ENCODE measurements at regions not wholly inside any gene's neighbourhood (a gene's known extent, or its start where the extent isn't known, plus 50 kb on each side); places are given as distances from the start of the nearest gene placed in this dataset.
"Not testable (repeated sequence)": the region's sequence is repeated elsewhere in the genome, so short reads cannot be mapped to it uniquely, and the experiment has no call there.

GRCh38 chr1:45258059-45258650 lies 51.8 kb upstream of the ZSWIM5 start:
- H3K4me1 ChIP-seq (ENCODE audit: control insufficient read depth, insufficient read depth, low read length): no peaks in the 10 kb centered on the region
- no peak overlapping the region for H3K9ac ChIP-seq (ENCODE audit: low read depth, low read length)
- no peaks in the 10 kb centered on the region for H3K36me3 ChIP-seq (ENCODE audit: insufficient read depth, low read length)
- H3K9me3 ChIP-seq (replicated peaks; ENCODE audit: low read length): peaks cover 6% of the 10 kb centered on the region
- no peak overlapping the region for H3K4me2 ChIP-seq (ENCODE audit: low read length)
- H3K27me3 ChIP-seq (ENCODE audit: control insufficient read depth, insufficient read depth, low read length): no peaks in the 10 kb centered on the region
- H3K4me3 ChIP-seq (ENCODE audit: low read length): no peak overlapping the region

- no peak overlapping the region for H3K9ac ChIP-seq (ENCODE audit: low read depth, low read length)
- peaks cover 6% of the 10 kb centered on the region for H3K9me3 ChIP-seq (replicated peaks; ENCODE audit: low read length)
- no peak overlapping the region for H3K4me2 ChIP-seq (ENCODE audit: low read length)
- H3K4me1 ChIP-seq (ENCODE audit: control insufficient read depth, insufficient read depth, low read length): no peaks in the 10 kb centered on the region
- no peaks in the 10 kb centered on the region for H3K27me3 ChIP-seq (ENCODE audit: control insufficient read depth, insufficient read depth, low read length)
- H3K36me3 ChIP-seq (ENCODE audit: insufficient read depth, low read length): no peaks in the 10 kb centered on the region
- no peak overlapping the region for H3K4me3 ChIP-seq (ENCODE audit: low read length)
These were observed 52.6 kb upstream of the ZSWIM5 start for GRCh38 chr1:45259053-45259452.

DNA sequence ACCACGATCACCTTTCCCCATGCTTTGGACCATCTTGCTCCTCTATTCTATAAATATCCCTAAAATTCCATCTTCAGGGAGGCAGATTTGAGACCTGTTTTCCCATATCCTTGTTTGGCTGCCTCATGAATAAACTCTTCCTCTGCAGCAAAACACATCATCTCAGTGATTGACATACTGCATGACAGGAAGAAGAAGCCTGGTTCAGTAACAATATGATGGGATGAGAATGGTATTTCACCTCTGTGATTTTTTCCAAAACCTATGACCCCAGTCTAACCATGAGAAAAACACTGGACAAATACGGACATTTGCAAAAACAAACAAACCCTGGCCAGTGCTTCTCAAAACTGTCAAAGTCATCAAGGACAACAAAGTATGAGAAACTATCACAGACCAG lies 53.8 kb upstream of the ZSWIM5 start:
- H3K27me3 ChIP-seq (ENCODE audit: control insufficient read depth, insufficient read depth, low read length): no peaks in the 10 kb centered on the region
- no peak overlapping the region for H3K4me2 ChIP-seq (ENCODE audit: low read length)
- H3K4me1 ChIP-seq (ENCODE audit: control insufficient read depth, insufficient read depth, low read length): no peaks in the 10 kb centered on the region
- peaks cover 6% of the 10 kb centered on the region for H3K9me3 ChIP-seq (replicated peaks; ENCODE audit: low read length)
- no peaks in the 10 kb centered on the region for H3K36me3 ChIP-seq (ENCODE audit: insufficient read depth, low read length)
- no peak overlapping the region for H3K4me3 ChIP-seq (ENCODE audit: low read length)
- no peak overlapping the region for H3K9ac ChIP-seq (ENCODE audit: low read depth, low read length)

- no peaks in the 10 kb centered on the region for H3K36me3 ChIP-seq (ENCODE audit: insufficient read depth, low read length)
- no peaks in the 10 kb centered on the region for H3K27me3 ChIP-seq (ENCODE audit: control insufficient read depth, insufficient read depth, low read length)
- H3K9me3 ChIP-seq (replicated peaks; ENCODE audit: low read length): peaks cover 1% of the 10 kb centered on the region
- H3K4me1 ChIP-seq (ENCODE audit: control insufficient read depth, insufficient read depth, low read length): peaks cover 18% of the 10 kb centered on the region
- no peak overlapping the region for H3K4me3 ChIP-seq (ENCODE audit: low read length)
- H3K4me2 ChIP-seq (ENCODE audit: low read length): no peak overlapping the region
- no peak overlapping the region for H3K9ac ChIP-seq (ENCODE audit: low read depth, low read length)
These were observed 56.7 kb upstream of the ZSWIM5 start for GRCh38 chr1:45263132-45263531.

GRCh38 chr1:45265244-45265643 lies 58.8 kb upstream of the ZSWIM5 start:
- Histone ChIP-seq H3K9ac (ENCODE audit: low read depth, low read length) (no peak overlapping the region), H3K36me3 (ENCODE audit: insufficient read depth, low read length) (no peaks in the 10 kb centered on the region), H3K4me2 (ENCODE audit: low read length) (no peak overlapping the region), H3K4me1 (ENCODE audit: control insufficient read depth, insufficient read depth, low read length) (peaks cover 18% of the 10 kb centered on the region), H3K4me3 (ENCODE audit: low read length) (no peak overlapping the region), H3K27me3 (ENCODE audit: control insufficient read depth, insufficient read depth, low read length) (no peaks in the 10 kb centered on the region), H3K9me3 (replicated peaks; ENCODE audit: low read length) (no peaks in the 10 kb centered on the region)

DNA sequence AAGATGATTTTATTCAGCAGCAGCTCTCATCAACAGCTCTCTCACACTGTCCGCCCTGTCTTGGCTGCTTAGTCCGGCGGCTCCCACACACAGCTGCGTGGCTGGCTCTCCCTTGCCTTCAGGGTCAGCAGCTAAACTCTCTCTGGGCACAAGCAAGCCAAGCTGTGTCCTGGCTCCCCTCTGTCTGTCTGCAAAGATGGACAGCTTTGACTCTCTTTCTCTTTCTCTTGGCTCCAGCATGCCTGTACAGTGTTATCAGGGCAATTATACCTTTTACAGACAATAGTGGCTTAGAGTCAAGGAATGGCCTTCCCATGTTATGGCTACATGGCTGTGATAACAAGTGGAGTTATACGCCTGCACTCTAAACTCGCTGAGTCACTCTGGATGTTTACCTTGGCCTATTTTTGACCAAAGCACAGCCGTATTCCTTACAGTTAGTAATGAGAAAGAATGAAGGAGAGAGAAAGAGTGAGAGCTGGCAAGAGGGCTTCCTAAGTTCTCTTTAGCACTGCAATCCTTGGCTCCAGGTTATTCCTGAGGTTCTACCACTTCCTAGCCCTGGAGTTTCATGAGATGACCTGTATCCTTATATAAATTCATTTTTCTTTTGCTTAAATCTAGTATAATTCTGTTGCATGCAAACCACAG lies 59.9 kb upstream of the ZSWIM5 start:
- Histone ChIP-seq H3K9me3 (replicated peaks; ENCODE audit: low read length) (no peaks in the 10 kb centered on the region), H3K9ac (ENCODE audit: low read depth, low read length) (peak overlapping the region; percentile 58), H3K4me3 (ENCODE audit: low read length) (peak overlapping the region; percentile 29), H3K27me3 (ENCODE audit: control insufficient read depth, insufficient read depth, low read length) (no peaks in the 10 kb centered on the region), H3K4me2 (ENCODE audit: low read length) (peak overlapping the region; percentile 68), H3K36me3 (ENCODE audit: insufficient read depth, low read length) (no peaks in the 10 kb centered on the region), H3K4me1 (ENCODE audit: control insufficient read depth, insufficient read depth, low read length) (peaks cover 18% of the 10 kb centered on the region)

DNA sequence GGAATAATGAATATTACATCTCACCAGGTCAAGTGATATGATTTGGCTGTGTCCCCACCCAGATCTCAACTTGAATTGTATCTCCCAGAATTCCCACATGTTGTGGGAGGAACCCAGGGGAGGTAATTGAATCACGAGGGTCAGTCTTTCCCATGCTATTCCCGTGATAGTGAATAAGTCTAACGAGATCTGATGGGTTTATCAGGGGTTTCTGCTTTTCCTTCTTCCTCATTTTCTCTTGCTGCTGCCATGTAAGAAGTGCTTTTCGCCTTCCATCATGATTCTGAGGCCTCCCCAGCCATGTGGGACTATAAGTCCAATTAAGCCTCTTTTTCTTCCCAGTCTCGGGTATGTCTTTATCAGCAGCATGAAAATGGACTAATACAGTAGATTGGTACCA lies 58.4 kb upstream of the HPDL start:
- H3K9me3 ChIP-seq (replicated peaks; ENCODE audit: low read length); H3K9ac ChIP-seq (ENCODE audit: low read depth, low read length); H3K4me3 ChIP-seq (ENCODE audit: low read length); H3K27me3 ChIP-seq (ENCODE audit: control insufficient read depth, insufficient read depth, low read length); H3K4me2 ChIP-seq (ENCODE audit: low read length); H3K36me3 ChIP-seq (ENCODE audit: insufficient read depth, low read length): not testable (repeated sequence)
- H3K4me1 ChIP-seq (ENCODE audit: control insufficient read depth, insufficient read depth, low read length): peaks cover 25% of the 10 kb centered on the region

DNA sequence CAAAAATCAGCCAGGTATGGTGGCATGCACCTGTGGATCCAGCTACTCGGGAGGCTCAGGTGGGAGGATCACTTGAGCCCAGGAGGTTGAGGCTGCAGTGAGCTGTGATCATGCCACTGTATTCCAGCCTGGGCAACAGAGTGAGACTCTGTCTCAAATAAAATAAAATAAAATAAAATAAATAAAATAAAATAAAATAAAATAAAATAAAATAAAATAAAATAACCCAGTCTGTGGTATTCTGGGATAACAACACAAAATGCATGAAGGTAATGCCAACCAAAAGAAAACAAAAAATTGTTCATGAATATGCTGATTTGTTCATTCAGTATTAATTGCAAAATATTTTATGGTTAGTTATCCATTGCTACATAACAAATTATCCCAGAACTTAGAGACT lies 54.4 kb upstream of the HPDL start:
- not testable (repeated sequence) for H3K36me3 ChIP-seq (ENCODE audit: insufficient read depth, low read length); H3K27me3 ChIP-seq (ENCODE audit: control insufficient read depth, insufficient read depth, low read length); H3K9me3 ChIP-seq (replicated peaks; ENCODE audit: low read length); H3K4me3 ChIP-seq (ENCODE audit: low read length)
- Histone ChIP-seq H3K4me2 (ENCODE audit: low read length) (peak overlapping the region; percentile 4), H3K4me1 (ENCODE audit: control insufficient read depth, insufficient read depth, low read length) (peaks cover 12% of the 10 kb centered on the region), H3K9ac (ENCODE audit: low read depth, low read length) (peak overlapping the region; percentile 34)

DNA sequence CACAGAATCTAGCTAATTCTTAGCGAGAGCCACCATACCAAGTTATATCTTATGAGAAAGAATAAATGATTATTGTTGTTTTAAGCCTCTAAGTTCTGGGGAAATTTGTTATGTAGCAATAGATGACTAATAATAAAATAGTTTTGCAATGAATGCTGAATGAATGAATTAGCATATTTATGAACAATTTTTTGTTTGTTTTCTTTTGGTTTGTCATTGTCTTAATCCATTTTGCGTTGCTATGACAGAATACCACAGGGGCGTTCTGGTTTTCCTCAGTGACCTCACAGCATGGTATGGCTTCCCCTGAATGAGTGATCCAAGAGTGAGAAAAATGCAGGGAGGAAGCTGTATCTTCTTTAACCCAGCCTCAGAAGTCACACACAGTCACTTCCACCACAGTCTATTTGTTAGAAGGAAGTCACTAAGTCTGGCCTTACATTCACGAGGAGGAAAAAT lies 53.8 kb upstream of the HPDL start:
- H3K4me1 ChIP-seq (ENCODE audit: control insufficient read depth, insufficient read depth, low read length): peaks cover 10% of the 10 kb centered on the region
- H3K9me3 ChIP-seq (replicated peaks; ENCODE audit: low read length): no peaks in the 10 kb centered on the region
- H3K4me2 ChIP-seq (ENCODE audit: low read length): peak overlapping the region; percentile 23
- H3K9ac ChIP-seq (ENCODE audit: low read depth, low read length): peak overlapping the region; percentile 61
- H3K27me3 ChIP-seq (ENCODE audit: control insufficient read depth, insufficient read depth, low read length): no peaks in the 10 kb centered on the region
- H3K4me3 ChIP-seq (ENCODE audit: low read length): no peak overlapping the region
- H3K36me3 ChIP-seq (ENCODE audit: insufficient read depth, low read length): no peaks in the 10 kb centered on the region

- H3K27me3 ChIP-seq (ENCODE audit: control insufficient read depth, insufficient read depth, low read length): no peaks in the 10 kb centered on the region
- peaks cover 10% of the 10 kb centered on the region for H3K4me1 ChIP-seq (ENCODE audit: control insufficient read depth, insufficient read depth, low read length)
- H3K4me3 ChIP-seq (ENCODE audit: low read length): no peak overlapping the region
- H3K4me2 ChIP-seq (ENCODE audit: low read length): no peak overlapping the region
- H3K9ac ChIP-seq (ENCODE audit: low read depth, low read length): no peak overlapping the region
- no peaks in the 10 kb centered on the region for H3K36me3 ChIP-seq (ENCODE audit: insufficient read depth, low read length)
- H3K9me3 ChIP-seq (replicated peaks; ENCODE audit: low read length): no peaks in the 10 kb centered on the region
These were observed 51.6 kb upstream of the HPDL start for GRCh38 chr1:45275054-45275453.

Data from skeletal muscle satellite cell (primary cell).